ENCODE measurements at regions not wholly inside any gene's neighbourhood (a gene's known extent, or its start where the extent isn't known, plus 50 kb on each side); places are given as distances from the start of the nearest gene placed in this dataset.

GRCh38 chr2:217573571-217573970 is 429.2 kb downstream of the TNS1 start:
- no peak for DNase-seq

GRCh38 chr2:217570394-217570793 is 432.4 kb downstream of the TNS1 start:
- no peak for DNase-seq

- no peak for DNase-seq
Measured at GRCh38 chr2:217568289-217568971, 434.4 kb downstream of the TNS1 start.

GRCh38 chr2:217563565-217563964 is 439.2 kb downstream of the TNS1 start:
- no peak for DNase-seq

- DNase-seq = no peak
Measured at GRCh38 chr2:217562871-217563480, 439.8 kb downstream of the TNS1 start.

GRCh38 chr2:217559084-217559483 is 443.7 kb downstream of the TNS1 start:
- no peak for DNase-seq

GRCh38 chr2:217555081-217555876 is 447.5 kb downstream of the TNS1 start:
- DNase-seq = no peak

GRCh38 chr2:217553679-217554078 is 449.1 kb downstream of the TNS1 start:
- DNase-seq = no peak

- DNase-seq = no peak
Measured at GRCh38 chr2:217553202-217553601, 449.6 kb downstream of the TNS1 start.

GRCh38 chr2:217552081-217552480 is 450.7 kb downstream of the TNS1 start:
- no peak for DNase-seq

- no peak for DNase-seq
Measured at GRCh38 chr2:217551252-217551899, 451.4 kb downstream of the TNS1 start.

GRCh38 chr2:217539126-217539525 is 463.7 kb downstream of the TNS1 start:
- DNase-seq = no peak

GRCh38 chr2:217538719-217539118 is 464.1 kb downstream of the TNS1 start:
- no peak for DNase-seq

- DNase-seq = no peak
Measured at GRCh38 chr2:217535957-217536708, 466.7 kb downstream of the TNS1 start.

- no peak for DNase-seq
Measured at GRCh38 chr2:217530392-217531090, 472.3 kb downstream of the TNS1 start.

GRCh38 chr2:217529271-217529670 is 473.5 kb downstream of the TNS1 start:
- no peak for DNase-seq

- no peak for DNase-seq
Measured at GRCh38 chr2:217527590-217528202, 475.1 kb downstream of the TNS1 start.

- DNase-seq = no peak
Measured at GRCh38 chr2:217525076-217525475, 477.7 kb downstream of the TNS1 start.

GRCh38 chr2:217523286-217523685 is 479.5 kb downstream of the TNS1 start:
- no peak for DNase-seq

- DNase-seq = no peak
Measured at GRCh38 chr2:217521820-217522219, 481.0 kb downstream of the TNS1 start.

GRCh38 chr2:217520356-217521010 is 482.3 kb downstream of the TNS1 start:
- no peak for DNase-seq
